ENCODE measurements at regions not wholly inside any gene's neighbourhood (a gene's known extent, or its start where the extent isn't known, plus 50 kb on each side); places are given as distances from the start of the nearest gene placed in this dataset.
A peak's percentile ranks its signal among the peaks of the same experiment; 100 is the strongest.

GRCh38 chr1:235009561-235010306, 118.9 kb downstream of the TOMM20 start:
- DNase-seq (ENCODE audit: low spot score), result no peak

GRCh38 chr1:235009074-235009473, 119.6 kb downstream of the TOMM20 start:
- no peak for DNase-seq (ENCODE audit: low spot score)

GRCh38 chr1:235008239-235008638, 120.4 kb downstream of the TOMM20 start:
- no peak for DNase-seq (ENCODE audit: low spot score)

- DNase-seq (ENCODE audit: low spot score), result no peak
Measured at GRCh38 chr1:235006816-235007215, 121.8 kb downstream of the TOMM20 start.

GRCh38 chr1:235006132-235006721, 122.4 kb downstream of the TOMM20 start:
- no peak for DNase-seq (ENCODE audit: low spot score)

- DNase-seq (ENCODE audit: low spot score), result peak; percentile 38
Measured at GRCh38 chr1:235004840-235005391, 123.7 kb downstream of the TOMM20 start.

GRCh38 chr1:235004276-235004675, 124.4 kb downstream of the TOMM20 start:
- no peak for DNase-seq (ENCODE audit: low spot score)

- DNase-seq (ENCODE audit: low spot score), result peak; percentile 45
Measured at GRCh38 chr1:235002706-235003300, 125.8 kb downstream of the TOMM20 start.

GRCh38 chr1:234999513-234999940, 129.1 kb downstream of the TOMM20 start:
- DNase-seq (ENCODE audit: low spot score), result no peak

- no peak for DNase-seq (ENCODE audit: low spot score)
Measured at GRCh38 chr1:234997896-234998741, 130.5 kb downstream of the TOMM20 start.

GRCh38 chr1:234997201-234997895, 131.3 kb downstream of the TOMM20 start:
- no peak for DNase-seq (ENCODE audit: low spot score)

- no peak for DNase-seq (ENCODE audit: low spot score)
Measured at GRCh38 chr1:234996245-234996757, 132.3 kb downstream of the TOMM20 start.

- no peak for DNase-seq (ENCODE audit: low spot score)
Measured at GRCh38 chr1:234994436-234995295, 134.0 kb downstream of the TOMM20 start.

GRCh38 chr1:234992065-234992464, 136.6 kb downstream of the TOMM20 start:
- no peak for DNase-seq (ENCODE audit: low spot score)

- DNase-seq (ENCODE audit: low spot score), result no peak
Measured at GRCh38 chr1:234990874-234991801, 137.5 kb downstream of the TOMM20 start.

- no peak for DNase-seq (ENCODE audit: low spot score)
Measured at GRCh38 chr1:234990328-234990675, 138.3 kb downstream of the TOMM20 start.

- DNase-seq (ENCODE audit: low spot score), result no peak
Measured at GRCh38 chr1:234989479-234990327, 138.9 kb downstream of the TOMM20 start.

- DNase-seq (ENCODE audit: low spot score), result no peak
Measured at GRCh38 chr1:234989019-234989418, 139.6 kb downstream of the TOMM20 start.

Measured in NAMALWA (cell line).